GM23338 (cell line): ENCODE measurements at regions not wholly inside any gene's neighbourhood (a gene's known extent, or its start where the extent isn't known, plus 50 kb on each side); places are given as distances from the start of the nearest gene placed in this dataset.

Experiments
- ATAC-seq: fragments of 200-7000 bp; cut with Tn5 transposase; 3 replicates; pipeline ENCODE4 v1.9.1; 2020
- DNase-seq: peaks from one replicate; pipeline ENCODE4 v3.0.0-alpha.2; 2015; ENCODE audit warnings: low spot score
- H2AFZ ChIP-seq: fragments of 200-600 bp; sonication (generic); 2 replicates; pipeline ENCODE4 v1.8.0; 2016; ENCODE audit warnings: antibody characterized with exemption, mild to moderate bottlenecking, moderate library complexity
- H3F3A ChIP-seq: fragments of 200-600 bp; sonication (generic); replicated peaks from 2 replicates; pipeline ENCODE4 v1.8.0; 2017; ENCODE audit warnings: antibody characterized with exemption, mixed run types, low read depth
- H3K27ac ChIP-seq: fragments of 200-600 bp; sonication (generic); 2 replicates; pipeline ENCODE4 v1.6.1; 2016; ENCODE audit warnings: low read depth
- H3K27me3 ChIP-seq: fragments of 200-600 bp; sonication (generic); 2 replicates; pipeline ENCODE4 v1.8.0; 2016; ENCODE audit warnings: mild to moderate bottlenecking, mixed run types, moderate library complexity; ENCODE audit not compliant: insufficient read depth
- H3K36me3 ChIP-seq: fragments of 200-600 bp; sonication (generic); 2 replicates; pipeline ENCODE4 v1.8.0; 2016; ENCODE audit warnings: mild to moderate bottlenecking; ENCODE audit not compliant: insufficient read depth
- H3K4me1 ChIP-seq: fragments of 200-600 bp; sonication (generic); 2 replicates; pipeline ENCODE4 v1.8.0; 2016; ENCODE audit warnings: mild to moderate bottlenecking, moderate library complexity; ENCODE audit not compliant: insufficient read depth
- H3K4me2 ChIP-seq: fragments of 200-600 bp; sonication (generic); 2 replicates; pipeline ENCODE4 v1.7.1; 2017; ENCODE audit warnings: mixed run types
- H3K4me3 ChIP-seq: fragments of 200-600 bp; sonication (generic); 2 replicates; pipeline ENCODE4 v1.6.1; 2016; ENCODE audit warnings: mixed run types
- H3K79me2 ChIP-seq: fragments of 200-600 bp; sonication (generic); replicated peaks from 2 replicates; pipeline ENCODE4 v1.8.0; 2017; ENCODE audit warnings: mild to moderate bottlenecking; ENCODE audit not compliant: insufficient read depth
- H3K9me2 ChIP-seq: fragments of 200-600 bp; sonication (generic); 2 replicates; pipeline ENCODE4 v1.8.0; 2017; ENCODE audit not compliant: insufficient read depth
- H4K20me1 ChIP-seq: fragments of 200-600 bp; sonication (generic); replicated peaks from 2 replicates; pipeline ENCODE4 v1.8.0; 2017; ENCODE audit warnings: mild to moderate bottlenecking; ENCODE audit not compliant: insufficient read depth
- H3K27ac Mint-ChIP-seq: 2 replicates; pipeline ENCODE4 v1.8.0; 2020; ENCODE audit warnings: inconsistent platforms, mild to moderate bottlenecking, moderate library complexity, mixed read lengths
- H3K27me3 Mint-ChIP-seq: 3 replicates; pipeline ENCODE4 v1.8.0; 2022; ENCODE audit warnings: low read depth, mild to moderate bottlenecking, moderate library complexity, mixed read lengths, inconsistent platforms; ENCODE audit not compliant: insufficient read depth, poor library complexity
- H3K36me3 Mint-ChIP-seq: 3 replicates; pipeline ENCODE4 v1.8.0; 2021; ENCODE audit warnings: low read depth, mild to moderate bottlenecking, inconsistent platforms, moderate library complexity, mixed read lengths
- H3K4me1 Mint-ChIP-seq: 3 replicates; pipeline ENCODE4 v1.8.0; 2020; ENCODE audit warnings: mild to moderate bottlenecking, inconsistent platforms, mixed read lengths
- H3K4me3 Mint-ChIP-seq: 3 replicates; pipeline ENCODE4 v1.8.0; 2021; ENCODE audit warnings: moderate library complexity, mild to moderate bottlenecking, inconsistent platforms, mixed read lengths
- H3K9me3 Mint-ChIP-seq: 3 replicates; pipeline ENCODE4 v1.8.0; 2020; ENCODE audit warnings: moderate library complexity, mild to moderate bottlenecking, inconsistent platforms, mixed read lengths
- CREB1 ChIP-seq: fragments of 250-450 bp; sonication (Bioruptor Pico); IDR thresholded peaks from 2 replicates; pipeline ENCODE4 v1.5.0; 2020; ENCODE audit warnings: low read depth, mild to moderate bottlenecking, moderate library complexity
- CTCF ChIP-seq, 2 experiments: fragments of 200-600 bp in 1 of 2; sonication (generic) in 1 of 2; conservative IDR thresholded peaks; 2 replicates each; pipeline versions ENCODE4 v1.5.1 to v1.6.1; 2016 to 2017; ENCODE audit warnings: antibody characterized with exemption in 2 of 2, low read depth in 2 of 2, mild to moderate bottlenecking in 2 of 2, moderate library complexity in 1 of 2
- EZH2phosphoT487 ChIP-seq: fragments of 200-600 bp; sonication (generic); IDR thresholded peaks from one replicate; pipeline ENCODE4 v1.8.1; 2018; ENCODE audit warnings: antibody characterized with exemption; ENCODE audit not compliant: unreplicated experiment
- JUNB ChIP-seq: IDR thresholded peaks from one replicate; pipeline ENCODE4 v1.6.1; 2016; ENCODE audit warnings: antibody characterized with exemption; ENCODE audit not compliant: unreplicated experiment
- NANOG ChIP-seq: IDR thresholded peaks from 2 replicates; pipeline ENCODE4 v1.6.1; 2016; ENCODE audit warnings: antibody characterized with exemption, borderline replicate concordance
- POLR2AphosphoS5 ChIP-seq: IDR thresholded peaks from 2 replicates; pipeline ENCODE4 v1.6.1; 2016; ENCODE audit warnings: antibody characterized with exemption, low read depth
- ZNF114 ChIP-seq: fragments of 250-450 bp; sonication (Bioruptor Pico); IDR thresholded peaks from 2 replicates; pipeline ENCODE4 v1.5.0; 2020; ENCODE audit warnings: mild to moderate bottlenecking, moderate library complexity
- ZNF331 ChIP-seq: fragments of 250-450 bp; sonication (Bioruptor Pico); IDR thresholded peaks from 2 replicates; pipeline ENCODE4 v1.5.0; 2020; ENCODE audit warnings: low read depth, mild to moderate bottlenecking, moderate library complexity
- TF ChIP-seq, protein P1 (sequence below): IDR thresholded peaks from 2 replicates; pipeline ENCODE4 v1.6.1; 2016; ENCODE audit warnings: antibody characterized with exemption
- TF ChIP-seq, protein P2 (sequence below): fragments of 250-450 bp; sonication (Bioruptor Pico); IDR thresholded peaks from 2 replicates; pipeline ENCODE4 v1.5.0; 2020; ENCODE audit warnings: mild to moderate bottlenecking, moderate library complexity

DNA sequence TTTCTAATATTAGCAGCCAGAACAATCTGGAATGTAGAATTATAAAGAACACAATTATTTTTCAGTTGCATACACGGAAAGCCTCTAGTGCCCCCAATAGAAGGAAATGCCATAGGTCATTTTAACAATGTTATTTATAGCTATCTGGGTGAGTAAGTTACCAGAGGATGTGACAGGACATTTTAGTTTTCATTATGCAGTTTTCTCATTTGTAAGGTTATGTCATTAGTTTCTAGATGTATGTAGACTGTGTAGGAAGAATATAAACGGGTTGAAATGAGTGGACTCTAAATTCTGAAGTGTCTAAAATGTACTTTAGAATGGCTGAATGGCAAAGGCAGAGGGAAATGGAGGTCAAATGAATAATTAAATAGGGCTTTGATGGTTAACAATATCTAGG, 213.3 kb downstream of the DTHD1 start:
- H3K4me1 ChIP-seq = no peaks in the 10 kb centered on the region
- no peak overlapping the region for H3K27ac ChIP-seq
- Mint-ChIP-seq H3K4me1 (no peaks in the 10 kb centered on the region), H3K9me3 (no peaks in the 10 kb centered on the region), H3K27ac (no peak overlapping the region), H3K27me3 (no peaks in the 10 kb centered on the region), H3K4me3 (no peak overlapping the region), H3K36me3 (no peaks in the 10 kb centered on the region)
- no peaks in the 10 kb centered on the region for H3K79me2 ChIP-seq
- no peaks in the 10 kb centered on the region for H3K36me3 ChIP-seq
- H3K27me3 ChIP-seq = no peaks in the 10 kb centered on the region
- H3F3A ChIP-seq = no peaks in the 10 kb centered on the region
- TF ChIP-seq, protein P1, sequence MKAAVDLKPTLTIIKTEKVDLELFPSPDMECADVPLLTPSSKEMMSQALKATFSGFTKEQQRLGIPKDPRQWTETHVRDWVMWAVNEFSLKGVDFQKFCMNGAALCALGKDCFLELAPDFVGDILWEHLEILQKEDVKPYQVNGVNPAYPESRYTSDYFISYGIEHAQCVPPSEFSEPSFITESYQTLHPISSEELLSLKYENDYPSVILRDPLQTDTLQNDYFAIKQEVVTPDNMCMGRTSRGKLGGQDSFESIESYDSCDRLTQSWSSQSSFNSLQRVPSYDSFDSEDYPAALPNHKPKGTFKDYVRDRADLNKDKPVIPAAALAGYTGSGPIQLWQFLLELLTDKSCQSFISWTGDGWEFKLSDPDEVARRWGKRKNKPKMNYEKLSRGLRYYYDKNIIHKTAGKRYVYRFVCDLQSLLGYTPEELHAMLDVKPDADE = no peak
- TF ChIP-seq POLR2AphosphoS5 (no peak), ZNF331 (no peak), NANOG (no peak), CTCF (conservative IDR thresholded peaks at IDR 0.05; ENCODE audit: low read depth in 2 of 2) (no peak), CREB1 (no peak), JUNB (no peak), ZNF114 (CRISPR knock-in tag) (no peak), EZH2phosphoT487 (no peak)
- TF ChIP-seq, protein P2, sequence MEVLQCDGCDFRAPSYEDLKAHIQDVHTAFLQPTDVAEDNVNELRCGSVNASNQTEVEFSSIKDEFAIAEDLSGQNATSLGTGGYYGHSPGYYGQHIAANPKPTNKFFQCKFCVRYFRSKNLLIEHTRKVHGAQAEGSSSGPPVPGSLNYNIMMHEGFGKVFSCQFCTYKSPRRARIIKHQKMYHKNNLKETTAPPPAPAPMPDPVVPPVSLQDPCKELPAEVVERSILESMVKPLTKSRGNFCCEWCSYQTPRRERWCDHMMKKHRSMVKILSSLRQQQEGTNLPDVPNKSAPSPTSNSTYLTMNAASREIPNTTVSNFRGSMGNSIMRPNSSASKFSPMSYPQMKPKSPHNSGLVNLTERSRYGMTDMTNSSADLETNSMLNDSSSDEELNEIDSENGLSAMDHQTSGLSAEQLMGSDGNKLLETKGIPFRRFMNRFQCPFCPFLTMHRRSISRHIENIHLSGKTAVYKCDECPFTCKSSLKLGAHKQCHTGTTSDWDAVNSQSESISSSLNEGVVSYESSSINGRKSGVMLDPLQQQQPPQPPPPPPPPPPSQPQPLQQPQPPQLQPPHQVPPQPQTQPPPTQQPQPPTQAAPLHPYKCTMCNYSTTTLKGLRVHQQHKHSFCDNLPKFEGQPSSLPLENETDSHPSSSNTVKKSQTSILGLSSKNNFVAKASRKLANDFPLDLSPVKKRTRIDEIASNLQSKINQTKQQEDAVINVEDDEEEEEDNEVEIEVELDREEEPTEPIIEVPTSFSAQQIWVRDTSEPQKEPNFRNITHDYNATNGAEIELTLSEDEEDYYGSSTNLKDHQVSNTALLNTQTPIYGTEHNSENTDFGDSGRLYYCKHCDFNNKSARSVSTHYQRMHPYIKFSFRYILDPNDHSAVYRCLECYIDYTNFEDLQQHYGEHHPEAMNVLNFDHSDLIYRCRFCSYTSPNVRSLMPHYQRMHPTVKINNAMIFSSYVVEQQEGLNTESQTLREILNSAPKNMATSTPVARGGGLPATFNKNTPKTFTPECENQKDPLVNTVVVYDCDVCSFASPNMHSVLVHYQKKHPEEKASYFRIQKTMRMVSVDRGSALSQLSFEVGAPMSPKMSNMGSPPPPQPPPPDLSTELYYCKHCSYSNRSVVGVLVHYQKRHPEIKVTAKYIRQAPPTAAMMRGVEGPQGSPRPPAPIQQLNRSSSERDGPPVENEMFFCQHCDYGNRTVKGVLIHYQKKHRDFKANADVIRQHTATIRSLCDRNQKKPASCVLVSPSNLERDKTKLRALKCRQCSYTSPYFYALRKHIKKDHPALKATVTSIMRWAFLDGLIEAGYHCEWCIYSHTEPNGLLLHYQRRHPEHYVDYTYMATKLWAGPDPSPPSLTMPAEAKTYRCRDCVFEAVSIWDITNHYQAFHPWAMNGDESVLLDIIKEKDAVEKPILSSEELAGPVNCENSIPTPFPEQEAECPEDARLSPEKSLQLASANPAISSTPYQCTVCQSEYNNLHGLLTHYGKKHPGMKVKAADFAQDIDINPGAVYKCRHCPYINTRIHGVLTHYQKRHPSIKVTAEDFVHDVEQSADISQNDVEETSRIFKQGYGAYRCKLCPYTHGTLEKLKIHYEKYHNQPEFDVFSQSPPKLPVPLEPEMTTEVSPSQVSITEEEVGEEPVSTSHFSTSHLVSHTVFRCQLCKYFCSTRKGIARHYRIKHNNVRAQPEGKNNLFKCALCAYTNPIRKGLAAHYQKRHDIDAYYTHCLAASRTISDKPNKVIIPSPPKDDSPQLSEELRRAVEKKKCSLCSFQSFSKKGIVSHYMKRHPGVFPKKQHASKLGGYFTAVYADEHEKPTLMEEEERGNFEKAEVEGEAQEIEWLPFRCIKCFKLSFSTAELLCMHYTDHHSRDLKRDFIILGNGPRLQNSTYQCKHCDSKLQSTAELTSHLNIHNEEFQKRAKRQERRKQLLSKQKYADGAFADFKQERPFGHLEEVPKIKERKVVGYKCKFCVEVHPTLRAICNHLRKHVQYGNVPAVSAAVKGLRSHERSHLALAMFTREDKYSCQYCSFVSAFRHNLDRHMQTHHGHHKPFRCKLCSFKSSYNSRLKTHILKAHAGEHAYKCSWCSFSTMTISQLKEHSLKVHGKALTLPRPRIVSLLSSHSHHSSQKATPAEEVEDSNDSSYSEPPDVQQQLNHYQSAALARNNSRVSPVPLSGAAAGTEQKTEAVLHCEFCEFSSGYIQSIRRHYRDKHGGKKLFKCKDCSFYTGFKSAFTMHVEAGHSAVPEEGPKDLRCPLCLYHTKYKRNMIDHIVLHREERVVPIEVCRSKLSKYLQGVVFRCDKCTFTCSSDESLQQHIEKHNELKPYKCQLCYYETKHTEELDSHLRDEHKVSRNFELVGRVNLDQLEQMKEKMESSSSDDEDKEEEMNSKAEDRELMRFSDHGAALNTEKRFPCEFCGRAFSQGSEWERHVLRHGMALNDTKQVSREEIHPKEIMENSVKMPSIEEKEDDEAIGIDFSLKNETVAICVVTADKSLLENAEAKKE (CRISPR knock-in tag) = no peak
- no peak overlapping the region for H2AFZ ChIP-seq
- ATAC-seq (no peak), DNase-seq (no peak)
- no peak overlapping the region for H3K4me3 ChIP-seq
- H3K9me2 ChIP-seq = no peaks in the 10 kb centered on the region
- H3K4me2 ChIP-seq = no peak overlapping the region
- no peaks in the 10 kb centered on the region for H4K20me1 ChIP-seq
